ENCODE measurements at regions not wholly inside any gene's neighbourhood (a gene's known extent, or its start where the extent isn't known, plus 50 kb on each side); places are given as distances from the start of the nearest gene placed in this dataset.
"Not testable (repeated sequence)": the region's sequence is repeated elsewhere in the genome, so short reads cannot be mapped to it uniquely, and the experiment has no call there.

DNA sequence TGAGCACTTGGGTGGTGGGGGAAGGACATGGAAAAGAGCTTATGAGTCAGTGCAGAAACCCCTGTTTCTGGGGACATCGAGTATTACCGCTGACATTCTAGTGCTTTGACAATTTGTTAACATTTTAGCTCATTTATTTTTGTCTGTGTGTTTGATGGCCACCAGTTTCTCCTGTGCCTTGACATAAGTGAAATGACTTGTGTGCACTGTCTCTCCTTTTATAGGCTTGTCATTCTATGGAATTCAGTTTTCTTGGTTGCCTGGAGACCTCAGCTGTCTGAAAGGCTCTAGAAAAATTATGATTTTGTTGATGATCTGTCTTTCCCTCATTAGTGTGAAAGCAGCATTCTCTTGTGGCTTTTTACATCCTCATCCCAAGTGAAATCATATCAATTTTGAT, 190.0 kb upstream of the SMIM30 start:
- no peak for DNase-seq (ENCODE audit: low read depth in 1 of 2, low spot score in 1 of 2)

DNA sequence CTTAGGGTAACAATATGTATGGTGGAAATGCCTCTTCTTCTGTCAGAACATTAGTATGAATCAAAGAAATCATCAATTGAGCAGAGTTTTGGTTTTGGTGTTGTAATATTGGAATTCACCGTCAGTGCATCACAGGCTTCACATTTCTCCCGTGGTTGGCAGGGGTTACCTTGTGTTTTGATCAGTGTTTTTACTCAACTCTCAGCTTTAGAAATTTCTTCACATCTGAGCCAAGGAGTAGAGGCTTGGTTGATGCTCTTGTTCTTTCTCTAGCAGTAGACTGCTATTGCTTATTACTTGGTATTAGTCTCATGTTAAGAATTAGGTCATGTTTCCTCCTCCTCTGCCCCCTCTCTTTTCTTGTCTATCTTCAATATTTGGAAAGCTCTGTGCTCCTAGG, 188.8 kb upstream of the SMIM30 start:
- DNase-seq (ENCODE audit: low read depth in 1 of 2, low spot score in 1 of 2): no peak

DNA sequence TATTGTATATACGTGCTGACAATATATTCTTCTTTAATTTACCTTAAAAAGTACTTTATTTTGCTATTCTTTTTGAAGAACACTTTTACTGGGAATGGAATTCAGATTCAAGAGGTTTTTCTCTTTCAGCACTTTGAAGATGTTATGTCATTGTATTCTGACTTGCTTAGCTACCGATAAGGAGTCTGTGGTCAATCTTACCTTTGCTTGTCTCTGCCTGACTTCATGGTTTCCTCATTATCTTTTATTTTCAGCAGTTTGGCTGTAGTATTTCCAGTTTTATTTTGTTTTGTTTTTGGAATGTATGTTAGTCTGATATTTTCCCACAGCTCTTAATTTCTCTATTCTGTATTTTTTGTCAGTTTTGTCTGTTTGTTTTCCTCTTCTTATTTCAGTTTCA, 187.9 kb upstream of the SMIM30 start:
- DNase-seq (ENCODE audit: low read depth in 1 of 2, low spot score in 1 of 2): no peak

DNA sequence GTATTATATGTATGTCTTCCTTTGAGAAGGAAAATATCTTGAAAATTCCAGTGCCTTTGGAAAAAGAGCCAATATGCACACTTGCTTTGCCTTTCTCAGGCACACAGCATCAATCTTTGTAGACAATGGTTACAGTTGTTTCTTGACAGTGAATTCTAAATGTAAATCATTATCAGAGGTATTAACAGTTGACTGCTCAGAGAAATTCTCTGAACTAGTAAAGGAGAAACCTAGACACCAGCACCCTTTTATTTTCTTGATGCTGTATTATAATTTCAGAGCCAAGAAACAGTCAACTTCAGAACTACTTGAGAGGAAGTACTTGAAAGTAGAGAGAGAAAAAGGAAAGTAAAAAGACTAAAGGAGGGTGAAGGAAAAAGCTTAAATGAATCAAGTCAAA, 185.8 kb upstream of the SMIM30 start:
- no peak for DNase-seq (ENCODE audit: low read depth in 1 of 2, low spot score in 1 of 2)

DNA sequence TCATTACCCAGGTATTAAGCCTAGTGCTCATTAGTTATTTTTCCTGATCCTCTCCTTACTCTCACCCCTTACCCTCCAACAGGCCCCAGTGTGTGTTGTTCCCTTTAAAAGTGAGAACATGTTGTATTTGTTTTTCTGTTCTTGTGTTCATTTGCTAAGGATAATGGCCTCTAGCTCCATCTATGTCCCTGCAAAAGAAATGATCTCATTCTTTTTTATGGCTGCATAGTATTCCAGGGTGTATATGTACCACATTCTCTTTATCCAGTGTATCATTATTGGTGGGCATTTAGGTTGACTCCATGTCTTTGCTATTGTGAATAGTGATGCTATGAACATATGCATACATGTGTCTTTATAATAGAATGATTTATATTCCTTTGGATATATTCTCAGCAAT, 185.0 kb upstream of the SMIM30 start:
- not testable (repeated sequence) for DNase-seq (ENCODE audit: low read depth in 1 of 2, low spot score in 1 of 2)

DNA sequence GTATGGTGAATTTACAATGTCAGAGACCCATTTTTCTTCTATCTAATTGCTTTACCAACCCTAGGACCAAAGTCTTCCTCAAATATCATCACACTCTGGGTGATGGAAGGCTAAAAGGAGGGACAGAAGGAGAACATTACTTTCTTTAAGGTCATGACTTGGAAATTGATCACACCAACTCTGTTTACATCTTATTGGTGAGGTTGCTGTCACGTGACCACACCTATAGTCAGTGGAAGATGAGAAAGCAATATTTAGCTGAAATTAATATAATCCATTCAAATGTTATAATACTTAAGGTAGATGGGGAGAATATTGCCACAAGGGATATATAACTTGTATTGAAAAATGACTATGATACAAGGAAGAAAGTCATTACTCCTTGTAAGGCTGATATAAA, 183.6 kb upstream of the SMIM30 start:
- no peak for DNase-seq (ENCODE audit: low read depth in 1 of 2, low spot score in 1 of 2)

DNA sequence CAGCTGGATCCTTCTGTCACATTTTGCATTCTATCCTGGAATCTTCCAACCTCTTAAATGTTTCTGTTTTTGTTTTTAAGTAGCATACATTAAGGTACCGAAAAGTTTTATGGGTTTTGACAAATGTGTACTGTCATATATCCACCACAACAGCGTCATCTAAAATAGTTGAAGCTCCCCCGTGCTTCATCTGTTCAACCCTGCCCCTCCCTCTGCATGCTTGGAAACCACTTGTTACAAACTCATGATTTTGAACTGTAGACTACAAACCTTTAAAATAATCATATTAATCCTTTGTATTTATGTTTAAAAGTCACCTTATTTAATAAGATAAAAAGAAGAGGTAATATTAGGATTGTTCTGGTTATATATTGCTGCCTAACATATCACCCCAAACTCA, 182.8 kb upstream of the SMIM30 start:
- DNase-seq (ENCODE audit: low read depth in 1 of 2, low spot score in 1 of 2): no peak

DNA sequence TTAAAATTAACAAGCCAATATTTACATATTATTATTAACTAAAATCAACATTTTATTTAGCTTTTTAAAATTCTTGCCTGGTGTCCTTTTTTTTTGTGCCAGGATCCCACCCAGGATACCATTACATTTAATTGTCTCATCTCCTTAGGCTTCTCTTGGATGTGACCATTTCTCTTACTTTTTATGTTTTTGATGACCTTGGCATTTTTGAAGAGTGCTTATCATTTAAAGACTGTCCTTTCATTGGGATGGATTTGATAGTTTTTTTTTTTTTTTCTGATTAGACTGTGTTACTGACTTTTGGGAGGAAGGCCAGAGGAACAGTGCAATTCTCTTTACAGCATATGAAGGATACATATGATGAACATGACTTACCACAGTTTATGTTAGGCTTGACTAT, 181.4 kb upstream of the SMIM30 start:
- no peak for DNase-seq (ENCODE audit: low read depth in 1 of 2, low spot score in 1 of 2)

DNA sequence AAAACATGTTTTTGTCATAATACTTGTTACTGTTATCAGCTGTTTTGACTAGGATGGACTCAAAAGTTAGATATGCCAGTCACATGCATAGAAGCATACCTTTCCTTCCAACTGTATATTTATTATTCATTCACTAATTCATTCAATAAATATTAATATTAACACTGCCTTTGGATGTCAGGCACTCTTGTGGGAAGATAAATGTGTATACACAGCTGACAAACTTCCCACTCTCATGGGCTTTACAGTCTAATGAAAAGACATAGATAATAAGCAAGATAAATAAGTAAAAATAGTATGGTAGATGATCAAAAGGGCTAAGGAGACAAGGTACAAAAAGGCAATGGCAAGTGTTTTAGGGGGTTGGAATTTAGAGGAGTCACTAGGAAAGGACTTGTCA, 180.1 kb upstream of the SMIM30 start:
- no peak for DNase-seq (ENCODE audit: low read depth in 1 of 2, low spot score in 1 of 2)

DNA sequence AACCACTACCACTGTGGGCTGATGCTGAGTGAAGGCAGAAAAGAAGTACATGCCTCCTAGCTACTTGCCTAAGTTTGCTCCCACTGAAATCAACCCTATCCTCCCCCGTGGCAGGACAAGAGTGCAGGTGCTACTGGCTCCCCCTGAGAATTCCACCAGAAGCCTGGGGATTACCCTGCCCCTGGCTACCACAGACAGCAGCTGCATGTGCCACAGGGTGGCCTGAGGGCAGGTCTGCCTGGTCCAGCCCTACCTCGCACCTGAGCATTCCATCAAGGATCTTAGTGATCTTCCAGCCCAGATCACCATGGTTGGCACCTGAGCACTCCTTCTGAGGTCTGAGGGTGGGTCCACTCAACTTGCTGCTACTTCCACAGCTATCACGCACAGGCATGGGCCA, 176.4 kb upstream of the SMIM30 start:
- DNase-seq (ENCODE audit: low read depth in 1 of 2, low spot score in 1 of 2): no peak

DNA sequence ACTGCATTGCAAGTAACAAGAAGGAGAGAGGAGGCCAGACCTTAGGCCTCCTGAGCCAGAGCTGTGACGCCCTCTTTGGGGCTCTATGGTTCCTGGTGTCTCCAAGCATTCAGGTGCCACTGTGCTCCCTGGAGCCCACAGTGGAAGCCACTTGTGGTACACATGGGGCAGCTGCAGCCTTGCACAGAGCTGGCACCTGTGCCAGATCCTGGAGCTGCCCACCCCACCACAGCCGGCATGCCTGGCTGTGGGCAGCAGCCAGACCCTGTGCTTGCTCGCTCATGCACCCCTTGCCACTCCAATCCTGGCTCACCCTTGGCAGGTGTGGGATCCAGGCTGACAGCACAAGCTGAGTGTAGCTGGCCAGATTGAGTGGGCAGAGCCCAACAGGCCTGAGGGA, 173.8 kb upstream of the SMIM30 start:
- no peak for DNase-seq (ENCODE audit: low read depth in 1 of 2, low spot score in 1 of 2)

DNA sequence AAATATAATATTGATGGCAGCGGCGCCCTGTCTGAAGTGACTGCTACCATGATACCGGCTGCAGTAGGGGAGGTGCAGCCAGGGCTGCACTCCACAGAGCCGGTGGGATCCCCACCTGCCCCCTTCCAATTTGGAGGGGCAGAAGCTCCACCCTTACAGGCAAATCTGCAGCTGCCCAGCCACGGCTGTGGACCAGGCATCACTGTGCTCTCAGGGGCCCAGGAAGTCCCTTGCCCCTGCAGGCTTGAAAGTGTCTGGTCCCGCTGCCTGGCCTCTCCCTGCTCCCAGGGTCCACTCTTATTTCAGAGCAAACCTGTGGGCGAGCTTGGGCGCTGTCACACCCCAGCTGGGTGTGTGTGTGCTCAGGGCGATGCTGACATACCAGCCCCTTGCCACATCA, 172.7 kb upstream of the SMIM30 start:
- no peak for DNase-seq (ENCODE audit: low read depth in 1 of 2, low spot score in 1 of 2)

DNA sequence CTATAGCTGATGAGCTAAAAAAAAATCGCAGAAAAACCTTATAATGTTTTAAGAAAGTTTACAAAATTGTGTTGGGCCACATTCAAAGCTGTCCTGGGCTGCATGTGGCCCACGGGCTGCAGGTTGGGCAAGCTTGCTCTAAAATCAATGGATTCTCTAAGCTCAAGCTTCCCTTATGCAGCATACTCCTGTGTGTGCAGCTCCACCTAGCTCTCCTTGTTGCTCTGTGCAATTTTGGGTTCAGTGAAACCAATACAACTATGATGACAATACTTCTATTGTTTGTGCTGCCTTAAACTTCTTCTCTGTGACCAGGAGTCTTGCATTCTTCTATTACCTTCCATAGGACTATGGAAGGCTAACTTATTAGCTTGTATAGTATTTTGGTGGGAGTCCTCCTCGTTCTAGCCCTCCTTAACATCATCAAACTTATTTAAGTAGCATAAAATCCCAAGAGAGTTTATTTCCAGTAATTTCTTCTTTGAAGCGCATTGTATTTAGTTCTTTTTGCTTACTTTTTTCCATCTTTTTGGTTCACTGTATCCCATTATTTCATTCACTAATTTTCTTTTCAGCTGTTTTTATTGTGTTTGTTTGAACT, 170.9 kb upstream of the SMIM30 start:
- DNase-seq (ENCODE audit: low read depth in 1 of 2, low spot score in 1 of 2): no peak

DNA sequence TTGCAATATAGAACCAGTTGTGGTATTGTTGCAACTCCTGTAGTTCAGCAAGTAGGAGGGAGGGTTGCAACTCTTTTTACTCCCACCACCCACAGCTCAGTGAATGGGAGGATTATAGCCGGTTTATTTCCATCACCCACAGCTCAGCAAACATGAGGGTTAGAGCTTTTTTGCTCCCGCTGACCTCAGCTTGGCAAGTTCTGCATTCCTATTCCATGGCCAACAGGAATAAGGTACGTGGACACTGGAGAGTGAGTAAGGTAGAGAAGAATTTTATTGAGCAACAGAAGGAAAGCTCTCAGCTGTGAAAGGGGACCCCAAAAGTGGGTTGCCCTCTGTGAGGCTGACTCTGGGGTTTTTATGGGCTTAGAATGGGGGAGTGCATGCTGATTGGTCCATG, 167.1 kb upstream of the SMIM30 start:
- DNase-seq (ENCODE audit: low read depth in 1 of 2, low spot score in 1 of 2): no peak

DNA sequence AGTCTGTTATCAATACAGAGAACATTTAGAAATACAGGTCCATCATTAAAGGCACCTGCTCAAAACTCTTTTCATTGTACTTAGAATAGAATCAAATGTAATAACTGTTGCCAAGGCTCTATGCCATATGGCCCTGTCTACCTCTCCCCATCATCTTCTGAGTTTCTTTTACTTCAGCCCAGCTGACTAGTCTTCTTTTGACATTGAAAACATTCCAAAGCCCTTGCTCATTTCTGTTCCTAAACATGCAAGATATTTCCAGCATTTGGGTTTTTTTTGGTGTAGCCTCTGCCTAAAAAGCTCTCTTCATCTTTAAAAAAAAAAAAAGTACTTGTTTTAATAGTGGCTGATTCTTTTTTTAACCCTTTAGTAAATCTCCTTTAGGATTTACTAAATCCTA, 165.5 kb upstream of the SMIM30 start:
- no peak for DNase-seq (ENCODE audit: low read depth in 1 of 2, low spot score in 1 of 2)

DNA sequence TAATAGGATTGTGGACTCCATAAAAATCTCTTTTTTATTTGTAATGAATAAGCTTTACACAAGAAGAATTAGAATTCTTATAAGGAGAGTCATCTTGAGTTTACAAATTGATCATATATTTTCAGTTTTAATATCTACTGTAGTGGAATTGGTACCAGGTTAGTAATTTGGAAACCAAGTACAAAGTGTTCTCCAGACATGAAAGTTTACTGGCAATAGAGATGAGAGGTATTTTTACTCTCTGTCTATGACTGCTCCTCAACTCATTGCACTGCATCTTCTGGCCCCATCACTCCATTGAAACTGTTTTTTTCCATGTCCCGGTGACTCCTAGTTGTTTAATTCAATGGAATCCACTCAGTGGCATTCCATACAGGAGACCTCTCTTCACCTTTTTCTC, 164.5 kb upstream of the SMIM30 start:
- DNase-seq (ENCODE audit: low read depth in 1 of 2, low spot score in 1 of 2): no peak

DNA sequence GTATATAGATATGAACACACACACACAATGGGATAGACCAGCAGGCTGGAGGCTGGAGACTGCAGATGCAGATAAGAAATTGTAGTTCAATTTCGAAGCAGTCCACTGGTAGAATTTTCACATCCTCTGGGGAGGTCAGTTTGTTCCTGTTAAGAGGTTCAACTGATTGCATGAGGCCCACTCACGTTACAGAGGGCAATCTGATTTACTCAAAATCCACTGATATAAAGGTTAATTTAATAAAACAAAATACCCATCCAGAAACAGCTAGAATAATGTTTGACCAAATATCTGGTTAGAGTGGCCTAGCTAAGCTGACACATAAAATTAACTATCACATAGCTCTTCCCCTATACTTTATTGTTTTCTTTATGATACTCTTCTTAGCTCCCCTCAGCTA, 162.9 kb upstream of the SMIM30 start:
- DNase-seq (ENCODE audit: low read depth in 1 of 2, low spot score in 1 of 2): no peak

DNA sequence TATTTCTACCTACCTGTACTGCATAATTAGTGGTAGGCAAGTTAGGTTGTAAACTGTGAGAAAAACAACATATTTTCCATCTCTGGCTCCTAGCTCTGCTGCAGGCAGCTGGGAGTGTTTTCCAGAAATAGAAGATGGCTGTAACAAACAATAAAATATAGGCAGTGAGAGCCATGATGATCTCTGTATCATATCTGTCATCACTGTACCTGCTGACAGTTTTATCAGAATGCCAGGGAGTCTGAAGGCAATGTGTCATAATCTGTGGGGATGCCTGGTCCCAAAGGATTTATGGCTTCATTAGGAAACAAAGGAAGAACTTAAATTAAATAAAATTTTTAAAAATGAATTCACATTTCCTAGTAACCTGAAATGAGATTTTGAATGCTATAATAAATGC, 160.9 kb upstream of the SMIM30 start:
- DNase-seq (ENCODE audit: low read depth in 1 of 2, low spot score in 1 of 2): no peak

DNA sequence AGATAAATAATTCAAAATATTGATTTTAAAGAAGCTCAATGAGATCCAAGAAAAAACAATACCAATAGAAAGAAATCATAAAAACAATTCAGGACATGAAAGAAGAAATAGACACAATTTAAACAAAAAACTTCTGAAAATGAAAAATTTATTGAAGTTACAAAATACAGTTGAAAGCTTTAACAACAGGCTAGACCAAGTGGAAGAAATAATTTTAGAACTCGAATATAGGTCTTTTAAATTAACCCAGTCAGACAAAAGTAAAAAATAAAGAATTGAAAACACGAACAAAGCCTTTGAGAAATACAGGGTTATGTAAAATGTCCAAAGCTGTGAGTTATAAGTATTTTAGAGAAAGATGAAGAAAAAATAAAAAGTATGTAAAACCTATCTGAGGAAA, 152.4 kb upstream of the SMIM30 start:
- no peak for DNase-seq (ENCODE audit: low read depth in 1 of 2, low spot score in 1 of 2)

DNA sequence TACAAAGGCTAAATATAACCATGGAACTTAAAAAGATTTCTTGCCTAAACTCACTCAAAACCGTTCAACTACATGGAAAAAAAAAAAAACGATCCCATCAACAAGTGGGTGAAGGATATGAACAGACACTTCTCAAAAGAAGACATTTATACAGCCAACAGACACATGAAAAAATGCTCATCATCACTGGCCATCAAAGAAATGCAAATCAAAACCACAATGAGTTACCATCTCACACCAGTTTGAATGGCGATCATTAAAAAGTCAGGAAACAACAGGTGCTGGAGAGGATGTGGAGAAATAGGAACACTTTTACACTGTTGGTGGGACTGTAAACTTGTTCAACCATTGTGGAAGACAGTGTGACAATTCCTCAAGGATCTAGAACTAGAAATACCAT, 151.2 kb upstream of the SMIM30 start:
- not testable (repeated sequence) for DNase-seq (ENCODE audit: low read depth in 1 of 2, low spot score in 1 of 2)

DNA sequence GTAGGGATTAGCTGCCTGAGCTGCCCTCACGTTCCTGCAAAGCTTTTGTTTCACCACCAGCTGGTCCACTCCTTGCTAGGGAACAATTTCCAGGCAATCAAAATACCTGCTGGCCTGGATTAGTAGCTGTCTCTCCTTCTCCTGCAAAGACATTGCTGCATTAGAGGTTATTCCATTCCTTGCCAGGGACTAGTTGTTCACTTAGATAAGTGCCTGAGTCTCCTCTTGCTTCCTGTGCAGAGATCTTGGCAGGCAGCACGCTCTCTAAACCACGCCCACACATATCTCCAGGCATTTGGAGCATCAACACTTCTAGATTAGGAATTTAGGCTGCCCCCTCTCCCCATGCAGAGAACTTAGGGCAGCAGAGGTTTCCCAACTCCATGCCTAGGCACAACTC, 150.4 kb upstream of the SMIM30 start:
- no peak for DNase-seq (ENCODE audit: low read depth in 1 of 2, low spot score in 1 of 2)

DNA sequence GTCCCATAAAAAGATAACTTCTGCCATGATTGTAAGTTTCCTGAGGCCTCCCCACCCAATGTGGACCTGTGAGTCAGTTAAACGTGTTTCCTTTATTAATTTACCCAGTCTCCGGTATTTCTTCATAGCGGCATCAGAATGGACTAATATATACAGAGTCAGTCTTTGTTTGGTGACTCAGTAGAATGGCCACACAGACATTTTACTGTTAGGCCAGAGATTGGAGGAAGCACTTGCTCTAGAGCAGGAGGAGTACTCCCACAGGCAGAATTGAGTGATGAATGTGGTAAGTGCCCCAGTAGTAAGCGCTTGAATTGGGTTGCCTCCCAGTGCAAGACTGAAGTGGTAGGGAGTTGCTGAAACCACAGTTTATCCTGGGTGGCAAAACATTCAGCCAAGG, 149.5 kb upstream of the SMIM30 start:
- DNase-seq (ENCODE audit: low read depth in 1 of 2, low spot score in 1 of 2): no peak

DNA sequence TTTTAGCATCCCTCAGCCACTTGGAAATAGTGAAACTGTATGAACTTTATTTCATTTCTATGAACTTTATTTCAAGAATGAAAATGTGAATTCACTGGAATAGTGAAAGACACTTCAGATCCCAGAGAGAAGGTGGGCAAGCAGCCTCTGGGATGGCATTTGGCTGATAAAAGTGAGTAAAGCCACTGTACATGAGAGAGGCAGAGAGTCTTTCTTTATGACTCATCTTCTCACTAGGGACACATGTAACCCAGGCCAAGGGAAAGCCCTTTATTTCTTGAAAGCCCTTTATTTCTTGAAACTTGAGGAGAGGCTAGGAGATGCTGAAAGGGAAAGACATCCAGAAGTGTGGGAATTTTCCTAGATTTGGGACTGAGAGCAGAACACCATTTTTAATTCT, 148.9 kb upstream of the SMIM30 start:
- no peak for DNase-seq (ENCODE audit: low read depth in 1 of 2, low spot score in 1 of 2)

DNA sequence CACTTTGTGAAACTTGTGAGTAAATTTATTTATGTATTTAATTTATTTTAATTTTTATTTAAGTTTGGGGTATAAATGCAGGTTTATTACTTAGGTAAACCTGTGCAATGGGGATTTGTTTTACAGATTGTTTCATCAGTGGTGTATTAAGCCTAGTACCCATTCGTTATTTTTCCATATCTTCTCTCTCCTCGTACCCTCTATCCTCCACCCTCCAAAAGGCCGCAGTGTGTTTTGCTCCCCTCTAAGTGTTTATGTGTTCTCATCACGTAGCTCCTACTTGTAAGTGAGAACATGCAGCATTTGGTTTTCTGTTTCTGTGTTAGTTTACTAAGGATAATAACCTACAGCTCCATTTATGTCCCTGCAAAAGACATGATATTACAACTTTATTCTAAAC, 145.4 kb upstream of the SMIM30 start:
- no peak for DNase-seq (ENCODE audit: low read depth in 1 of 2, low spot score in 1 of 2)
